HEK293 (cell line): ENCODE measurements at regions not wholly inside any gene's neighbourhood (a gene's known extent, or its start where the extent isn't known, plus 50 kb on each side); places are given as distances from the start of the nearest gene placed in this dataset.
A peak's percentile ranks its signal among the peaks of the same experiment; 100 is the strongest.
"Not testable (repeated sequence)": the region's sequence is repeated elsewhere in the genome, so short reads cannot be mapped to it uniquely, and the experiment has no call there.

ENCODE experiments used
- CTCF ChIA-PET: fragments of 350-600 bp; formaldehyde crosslinking; extraction: SDS; loops from one replicate; lab custom pipeline; 2021; ENCODE audit warnings: antibody characterized with exemption; lab: Yijun Ruan, JAX
- POLR2A ChIA-PET: fragments of 300-600 bp; formaldehyde crosslinking; extraction: SDS; loops from one replicate; lab custom pipeline; 2020; ENCODE audit warnings: antibody characterized with exemption, inconsistent platforms; lab: Yijun Ruan, JAX
- H3K27ac ChIP-seq: fragments of 200-500 bp; sonication (Bioruptor generic); 2 replicates; pipeline ENCODE4 v1.5.1; 2014; ENCODE audit warnings: low read depth, low read length, control low read depth, inconsistent platforms; ENCODE audit errors: extremely low read depth
- H3K36me3 ChIP-seq, 2 experiments: fragments of 200-500 bp in 1 of 2; sonication (Bioruptor generic) in 1 of 2; 1 replicate in 1 of 2; 2 replicates in 1 of 2; pipeline ENCODE4 v1.5.1; 2014 to 2017; ENCODE audit warnings: inconsistent platforms in 2 of 2, low read length in 2 of 2; ENCODE audit not compliant: control insufficient read depth in 2 of 2, insufficient read depth in 1 of 2
- H3K4me1 ChIP-seq: fragments of 200-500 bp; sonication (Bioruptor generic); 2 replicates; pipeline ENCODE4 v1.5.1; 2014; ENCODE audit warnings: mild to moderate bottlenecking, low read length, inconsistent platforms; ENCODE audit not compliant: control insufficient read depth, insufficient read depth
- H3K4me3 ChIP-seq: 2 replicates; pipeline ENCODE4 v1.5.1; 2011; ENCODE audit warnings: low read depth, mild to moderate bottlenecking, control low read depth, low read length, moderate library complexity
- H3K9me3 ChIP-seq: fragments of 200-500 bp; sonication (Bioruptor generic); 2 replicates; pipeline ENCODE4 v1.5.1; 2014; ENCODE audit warnings: low read depth, low read length, inconsistent platforms; ENCODE audit not compliant: control insufficient read depth, insufficient read depth
- EGR2 ChIP-seq: fragments of 450-650 bp; formaldehyde crosslinking; IDR thresholded peaks from 2 replicates; pipeline ENCODE4 v1.5.1; 2016; ENCODE audit warnings: low read depth, missing biosample characterization, missing genetic modification characterization
- FEZF1 ChIP-seq: fragments of 450-650 bp; formaldehyde crosslinking; IDR thresholded peaks from 2 replicates; pipeline ENCODE4 v1.5.1; 2016; ENCODE audit warnings: missing biosample characterization, missing genetic modification characterization
- GLIS1 ChIP-seq: fragments of 450-650 bp; formaldehyde crosslinking; IDR thresholded peaks from 2 replicates; pipeline ENCODE4 v1.5.1; 2016; ENCODE audit warnings: missing biosample characterization, missing genetic modification characterization
- KLF9 ChIP-seq: fragments of 450-650 bp; formaldehyde crosslinking; IDR thresholded peaks from 2 replicates; pipeline ENCODE4 v1.5.1; 2016; ENCODE audit warnings: missing biosample characterization, missing genetic modification characterization, low read depth
- MEIS1 ChIP-seq: sonication (generic); formaldehyde crosslinking; IDR thresholded peaks from 2 replicates; pipeline ENCODE4 v1.8.1; 2022; ENCODE audit warnings: missing genetic modification reagents, mild to moderate bottlenecking, borderline replicate concordance
- RBAK ChIP-seq: fragments of 450-650 bp; formaldehyde crosslinking; IDR thresholded peaks from 2 replicates; pipeline ENCODE4 v1.5.1; 2016; ENCODE audit warnings: missing biosample characterization, missing genetic modification characterization
- SCRT1 ChIP-seq: fragments of 450-650 bp; formaldehyde crosslinking; IDR thresholded peaks from 2 replicates; pipeline ENCODE4 v1.5.1; 2016; ENCODE audit warnings: missing biosample characterization, missing genetic modification characterization, borderline replicate concordance
- WT1 ChIP-seq: fragments of 450-650 bp; formaldehyde crosslinking; IDR thresholded peaks from 2 replicates; pipeline ENCODE4 v1.5.1; 2016; ENCODE audit warnings: missing biosample characterization, missing genetic modification characterization
- ZBTB26 ChIP-seq: fragments of 450-650 bp; formaldehyde crosslinking; optimal IDR thresholded peaks from 2 replicates; pipeline ENCODE3; 2016; ENCODE audit warnings: missing biosample characterization, mild to moderate bottlenecking, missing genetic modification characterization
- ZNF121 ChIP-seq: fragments of 450-650 bp; formaldehyde crosslinking; IDR thresholded peaks from 2 replicates; pipeline ENCODE4 v1.5.1; 2016; ENCODE audit warnings: missing biosample characterization, missing genetic modification characterization
- ZNF146 ChIP-seq: fragments of 450-650 bp; formaldehyde crosslinking; IDR thresholded peaks from 2 replicates; pipeline ENCODE4 v1.5.1; 2016; ENCODE audit warnings: missing biosample characterization, missing genetic modification characterization
- ZNF148 ChIP-seq: fragments of 450-650 bp; formaldehyde crosslinking; IDR thresholded peaks from 2 replicates; pipeline ENCODE4 v1.5.0; 2017; ENCODE audit warnings: missing biosample characterization, missing genetic modification characterization, borderline replicate concordance
- ZNF16 ChIP-seq: fragments of 450-650 bp; formaldehyde crosslinking; IDR thresholded peaks from 2 replicates; pipeline ENCODE4 v1.5.1; 2016; ENCODE audit warnings: low read depth, missing biosample characterization, missing genetic modification characterization
- ZNF302 ChIP-seq: fragments of 450-650 bp; formaldehyde crosslinking; IDR thresholded peaks from 2 replicates; pipeline ENCODE4 v1.5.1; 2016; ENCODE audit warnings: missing biosample characterization, missing genetic modification characterization, low read depth
- ZNF354C ChIP-seq: fragments of 450-650 bp; formaldehyde crosslinking; IDR thresholded peaks from 2 replicates; pipeline ENCODE4 v1.5.1; 2016; ENCODE audit warnings: missing biosample characterization, missing genetic modification characterization, low read depth, borderline replicate concordance
- ZNF48 ChIP-seq: fragments of 450-650 bp; formaldehyde crosslinking; IDR thresholded peaks from 2 replicates; pipeline ENCODE4 v1.5.1; 2016; ENCODE audit warnings: missing biosample characterization, missing genetic modification characterization
- ZNF514 ChIP-seq: fragments of 450-650 bp; formaldehyde crosslinking; IDR thresholded peaks from 2 replicates; pipeline ENCODE4 v1.5.1; 2016; ENCODE audit warnings: missing biosample characterization, missing genetic modification characterization
- ZNF521 ChIP-seq: fragments of 450-650 bp; formaldehyde crosslinking; IDR thresholded peaks from 2 replicates; pipeline ENCODE4 v1.5.1; 2017; ENCODE audit warnings: missing biosample characterization, mild to moderate bottlenecking, missing genetic modification characterization
- ZNF629 ChIP-seq: fragments of 450-650 bp; formaldehyde crosslinking; IDR thresholded peaks from 2 replicates; pipeline ENCODE4 v1.5.1; 2017; ENCODE audit warnings: missing biosample characterization, missing genetic modification characterization
- ZNF707 ChIP-seq: fragments of 450-650 bp; formaldehyde crosslinking; IDR thresholded peaks from 2 replicates; pipeline ENCODE4 v1.5.1; 2016; ENCODE audit warnings: missing biosample characterization, missing genetic modification characterization
- ZNF785 ChIP-seq: fragments of 450-650 bp; formaldehyde crosslinking; IDR thresholded peaks from 2 replicates; pipeline ENCODE4 v1.5.1; 2016; ENCODE audit warnings: missing biosample characterization, missing genetic modification characterization
- ZXDB ChIP-seq: fragments of 450-650 bp; formaldehyde crosslinking; IDR thresholded peaks from 2 replicates; pipeline ENCODE4 v1.5.1; 2016; ENCODE audit warnings: missing biosample characterization, missing genetic modification characterization
- TF ChIP-seq, protein P1 (sequence below): fragments of 450-650 bp; formaldehyde crosslinking; IDR thresholded peaks from 2 replicates; pipeline ENCODE4 v1.5.1; 2016; ENCODE audit warnings: missing biosample characterization, missing genetic modification characterization
- TF ChIP-seq, protein P2 (sequence below): fragments of 450-650 bp; formaldehyde crosslinking; IDR thresholded peaks from 2 replicates; pipeline ENCODE4 v1.5.1; 2016; ENCODE audit warnings: missing biosample characterization, missing genetic modification characterization
- TF ChIP-seq, protein P3 (sequence below): fragments of 450-650 bp; IDR thresholded peaks from 2 replicates; pipeline ENCODE4 v1.5.1; 2018; ENCODE audit warnings: missing biosample characterization, mild to moderate bottlenecking, missing genetic modification characterization
- TF ChIP-seq, protein P4 (sequence below): IDR thresholded peaks from 2 replicates; pipeline ENCODE4 v1.6.1; 2011; ENCODE audit warnings: mild to moderate bottlenecking, low read depth, low read length, borderline replicate concordance

GRCh38 chr17:71031286-71031685 is 862.0 kb downstream of the KCNJ2 start:
- H3K27ac ChIP-seq, H3K36me3 ChIP-seq, POLR2A ChIA-PET, H3K9me3 ChIP-seq, H3K4me1 ChIP-seq, H3K4me3 ChIP-seq, CTCF ChIA-PET: not testable (repeated sequence)
- peak; percentile 94 for TF ChIP-seq ZNF146 (tag by site-specific recombination)
- TF ChIP-seq, protein P1, sequence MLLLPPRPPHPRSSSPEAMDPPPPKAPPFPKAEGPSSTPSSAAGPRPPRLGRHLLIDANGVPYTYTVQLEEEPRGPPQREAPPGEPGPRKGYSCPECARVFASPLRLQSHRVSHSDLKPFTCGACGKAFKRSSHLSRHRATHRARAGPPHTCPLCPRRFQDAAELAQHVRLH (tag by site-specific recombination): 0 out of 2 replicates have a peak, but pooled peaks have one; percentile 39

GRCh38 chr17:71032746-71033273 is 863.5 kb downstream of the KCNJ2 start:
- CTCF ChIA-PET: no interaction called here
- no peak overlapping the region for H3K4me3 ChIP-seq
- POLR2A ChIA-PET: no interaction called here
- no peak overlapping the region for H3K27ac ChIP-seq
- H3K4me1 ChIP-seq: no peaks in the 10 kb centered on the region
- no peaks in the 10 kb centered on the region for H3K36me3 ChIP-seq
- no peaks in the 10 kb centered on the region for H3K9me3 ChIP-seq
- TF ChIP-seq ZNF16 (tag by site-specific recombination): no peak
- TF ChIP-seq GLIS1 (tag by site-specific recombination): no peak
- TF ChIP-seq, protein P2, sequence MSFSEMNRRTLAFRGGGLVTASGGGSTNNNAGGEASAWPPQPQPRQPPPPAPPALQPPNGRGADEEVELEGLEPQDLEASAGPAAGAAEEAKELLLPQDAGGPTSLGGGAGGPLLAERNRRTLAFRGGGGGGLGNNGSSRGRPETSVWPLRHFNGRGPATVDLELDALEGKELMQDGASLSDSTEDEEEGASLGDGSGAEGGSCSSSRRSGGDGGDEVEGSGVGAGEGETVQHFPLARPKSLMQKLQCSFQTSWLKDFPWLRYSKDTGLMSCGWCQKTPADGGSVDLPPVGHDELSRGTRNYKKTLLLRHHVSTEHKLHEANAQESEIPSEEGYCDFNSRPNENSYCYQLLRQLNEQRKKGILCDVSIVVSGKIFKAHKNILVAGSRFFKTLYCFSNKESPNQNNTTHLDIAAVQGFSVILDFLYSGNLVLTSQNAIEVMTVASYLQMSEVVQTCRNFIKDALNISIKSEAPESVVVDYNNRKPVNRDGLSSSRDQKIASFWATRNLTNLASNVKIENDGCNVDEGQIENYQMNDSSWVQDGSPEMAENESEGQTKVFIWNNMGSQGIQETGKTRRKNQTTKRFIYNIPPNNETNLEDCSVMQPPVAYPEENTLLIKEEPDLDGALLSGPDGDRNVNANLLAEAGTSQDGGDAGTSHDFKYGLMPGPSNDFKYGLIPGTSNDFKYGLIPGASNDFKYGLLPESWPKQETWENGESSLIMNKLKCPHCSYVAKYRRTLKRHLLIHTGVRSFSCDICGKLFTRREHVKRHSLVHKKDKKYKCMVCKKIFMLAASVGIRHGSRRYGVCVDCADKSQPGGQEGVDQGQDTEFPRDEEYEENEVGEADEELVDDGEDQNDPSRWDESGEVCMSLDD (tag by site-specific recombination): no peak
- TF ChIP-seq ZNF148 (tag by site-specific recombination): no peak
- no peak for TF ChIP-seq ZNF785 (tag by site-specific recombination)
- TF ChIP-seq ZNF521 (tag by site-specific recombination): no peak
- no peak for TF ChIP-seq RBAK (tag by site-specific recombination)
- peak; percentile 65 for TF ChIP-seq WT1 (tag by site-specific recombination)
- TF ChIP-seq, protein P3, sequence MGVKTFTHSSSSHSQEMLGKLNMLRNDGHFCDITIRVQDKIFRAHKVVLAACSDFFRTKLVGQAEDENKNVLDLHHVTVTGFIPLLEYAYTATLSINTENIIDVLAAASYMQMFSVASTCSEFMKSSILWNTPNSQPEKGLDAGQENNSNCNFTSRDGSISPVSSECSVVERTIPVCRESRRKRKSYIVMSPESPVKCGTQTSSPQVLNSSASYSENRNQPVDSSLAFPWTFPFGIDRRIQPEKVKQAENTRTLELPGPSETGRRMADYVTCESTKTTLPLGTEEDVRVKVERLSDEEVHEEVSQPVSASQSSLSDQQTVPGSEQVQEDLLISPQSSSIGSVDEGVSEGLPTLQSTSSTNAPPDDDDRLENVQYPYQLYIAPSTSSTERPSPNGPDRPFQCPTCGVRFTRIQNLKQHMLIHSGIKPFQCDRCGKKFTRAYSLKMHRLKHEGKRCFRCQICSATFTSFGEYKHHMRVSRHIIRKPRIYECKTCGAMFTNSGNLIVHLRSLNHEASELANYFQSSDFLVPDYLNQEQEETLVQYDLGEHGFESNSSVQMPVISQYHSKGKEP (tag by site-specific recombination): 0 out of 2 replicates have a peak, but pooled peaks have one; percentile 20
- no peak for TF ChIP-seq EGR2
- no peak for TF ChIP-seq ZNF707
- no peak for TF ChIP-seq MEIS1
- no peak for TF ChIP-seq ZXDB (tag by site-specific recombination)
- TF ChIP-seq ZNF302 (tag by site-specific recombination): no peak
- TF ChIP-seq ZNF354C (tag by site-specific recombination): no peak
- no peak for TF ChIP-seq ZBTB26 (tag by site-specific recombination)
- no peak for TF ChIP-seq ZNF629 (tag by site-specific recombination)
- TF ChIP-seq ZNF121: 0 out of 2 replicates have a peak, but pooled peaks have one; percentile 16
- peak; percentile 41 for TF ChIP-seq FEZF1
- TF ChIP-seq, protein P4, sequence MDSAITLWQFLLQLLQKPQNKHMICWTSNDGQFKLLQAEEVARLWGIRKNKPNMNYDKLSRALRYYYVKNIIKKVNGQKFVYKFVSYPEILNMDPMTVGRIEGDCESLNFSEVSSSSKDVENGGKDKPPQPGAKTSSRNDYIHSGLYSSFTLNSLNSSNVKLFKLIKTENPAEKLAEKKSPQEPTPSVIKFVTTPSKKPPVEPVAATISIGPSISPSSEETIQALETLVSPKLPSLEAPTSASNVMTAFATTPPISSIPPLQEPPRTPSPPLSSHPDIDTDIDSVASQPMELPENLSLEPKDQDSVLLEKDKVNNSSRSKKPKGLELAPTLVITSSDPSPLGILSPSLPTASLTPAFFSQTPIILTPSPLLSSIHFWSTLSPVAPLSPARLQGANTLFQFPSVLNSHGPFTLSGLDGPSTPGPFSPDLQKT: no peak
- peak; percentile 56 for TF ChIP-seq SCRT1
- no peak for TF ChIP-seq ZNF48 (tag by site-specific recombination)
- TF ChIP-seq KLF9 (tag by site-specific recombination): no peak
- no peak for TF ChIP-seq ZNF514 (tag by site-specific recombination)
